NOMO-1 treated with dmso at 0.1 percent for 144 hours (cell line): ENCODE measurements at regions not wholly inside any gene's neighbourhood (a gene's known extent, or its start where the extent isn't known, plus 50 kb on each side); places are given as distances from the start of the nearest gene placed in this dataset.
"Not testable (repeated sequence)": the region's sequence is repeated elsewhere in the genome, so short reads cannot be mapped to it uniquely, and the experiment has no call there.

Experiments used
- DNase-seq: peaks from one replicate; lab custom pipeline; 2025; ENCODE audit not compliant: unreplicated experiment; lab: John Stamatoyannopoulos, UW

GRCh38 chr15:69597061-69597592 is 144.5 kb downstream of the RPLP1 start:
- no peak for DNase-seq

GRCh38 chr15:69599271-69599670 is 146.7 kb downstream of the RPLP1 start:
- no peak for DNase-seq

GRCh38 chr15:69600556-69601085 is 148.0 kb downstream of the RPLP1 start:
- no peak for DNase-seq

GRCh38 chr15:69601711-69602504 is 149.3 kb downstream of the RPLP1 start:
- DNase-seq = no peak

GRCh38 chr15:69602921-69603320 is 150.3 kb downstream of the RPLP1 start:
- DNase-seq = no peak

GRCh38 chr15:69603369-69604071 is 150.9 kb downstream of the RPLP1 start:
- no peak for DNase-seq

GRCh38 chr15:69604072-69604411 is 151.4 kb downstream of the RPLP1 start:
- DNase-seq = no peak

GRCh38 chr15:69606144-69606543 is 153.5 kb downstream of the RPLP1 start:
- DNase-seq = peak; percentile 48

GRCh38 chr15:69606921-69607500 is 154.4 kb downstream of the RPLP1 start:
- DNase-seq = peak; percentile 44

- DNase-seq = no peak
Observed at GRCh38 chr15:69608661-69609060, 156.0 kb downstream of the RPLP1 start.

GRCh38 chr15:69609176-69609575 is 156.6 kb downstream of the RPLP1 start:
- DNase-seq = no peak

GRCh38 chr15:69609776-69610175 is 157.2 kb downstream of the RPLP1 start:
- DNase-seq = no peak

- DNase-seq = peak; percentile 69
Observed at GRCh38 chr15:69610277-69610676, 157.7 kb downstream of the RPLP1 start.

- DNase-seq = no peak
Observed at GRCh38 chr15:69610858-69611257, 158.2 kb downstream of the RPLP1 start.

- DNase-seq = no peak
Observed at GRCh38 chr15:69612112-69612511, 159.5 kb downstream of the RPLP1 start.

- DNase-seq = no peak
Observed at GRCh38 chr15:69613182-69613581, 160.6 kb downstream of the RPLP1 start.

GRCh38 chr15:69613988-69614387 is 161.4 kb downstream of the RPLP1 start:
- DNase-seq = no peak

- DNase-seq = no peak
Observed at GRCh38 chr15:69615736-69616135, 163.1 kb downstream of the RPLP1 start.

- DNase-seq = no peak
Observed at GRCh38 chr15:69616558-69616957, 163.9 kb downstream of the RPLP1 start.

GRCh38 chr15:69617144-69617543 is 164.5 kb downstream of the RPLP1 start:
- DNase-seq = not testable (repeated sequence)

- DNase-seq = no peak
Observed at GRCh38 chr15:69623392-69624154, 171.0 kb downstream of the RPLP1 start.
